HG03108 (cell line): ENCODE measurements at regions not wholly inside any gene's neighbourhood (a gene's known extent, or its start where the extent isn't known, plus 50 kb on each side); places are given as distances from the start of the nearest gene placed in this dataset.

Experiments
- ATAC-seq: cut with Tn5 transposase; IDR thresholded peaks from one replicate; pipeline ENCODE4 v1.9.1; 2021; ENCODE audit warnings: moderate library complexity; ENCODE audit not compliant: unreplicated experiment

GRCh38 chr2:84290537-84290936 is 168.5 kb downstream of the SUCLG1 start:
- no peak for ATAC-seq

- no peak for ATAC-seq
These were observed 170.8 kb downstream of the SUCLG1 start for GRCh38 chr2:84288293-84288692.

GRCh38 chr2:84286878-84287277 is 172.2 kb downstream of the SUCLG1 start:
- no peak for ATAC-seq

- no peak for ATAC-seq
These were observed 173.9 kb downstream of the SUCLG1 start for GRCh38 chr2:84285056-84285747.

- no peak for ATAC-seq
These were observed 175.6 kb downstream of the SUCLG1 start for GRCh38 chr2:84283506-84283905.

GRCh38 chr2:84281510-84281909 is 177.6 kb downstream of the SUCLG1 start:
- no peak for ATAC-seq

GRCh38 chr2:84280873-84281272 is 178.2 kb downstream of the SUCLG1 start:
- ATAC-seq: no peak

- no peak for ATAC-seq
These were observed 180.7 kb downstream of the SUCLG1 start for GRCh38 chr2:84278386-84278785.

GRCh38 chr2:84276590-84277255 is 182.4 kb downstream of the SUCLG1 start:
- ATAC-seq: no peak

GRCh38 chr2:84273406-84273805 is 185.7 kb downstream of the SUCLG1 start:
- no peak for ATAC-seq

GRCh38 chr2:84271977-84272376 is 187.1 kb downstream of the SUCLG1 start:
- no peak for ATAC-seq

- ATAC-seq: no peak
These were observed 201.2 kb downstream of the SUCLG1 start for GRCh38 chr2:84257831-84258230.

- ATAC-seq: no peak
These were observed 207.3 kb downstream of the SUCLG1 start for GRCh38 chr2:84251651-84252302.

GRCh38 chr2:84249140-84249539 is 209.9 kb downstream of the SUCLG1 start:
- ATAC-seq: no peak

- no peak for ATAC-seq
These were observed 211.5 kb downstream of the SUCLG1 start for GRCh38 chr2:84247532-84247931.

- no peak for ATAC-seq
These were observed 215.0 kb downstream of the SUCLG1 start for GRCh38 chr2:84243788-84244733.

- ATAC-seq: no peak
These were observed 220.2 kb downstream of the SUCLG1 start for GRCh38 chr2:84238907-84239306.

- ATAC-seq: no peak
These were observed 222.8 kb downstream of the SUCLG1 start for GRCh38 chr2:84236288-84236687.

GRCh38 chr2:84234103-84234502 is 225.0 kb downstream of the SUCLG1 start:
- ATAC-seq: no peak

- ATAC-seq: no peak
These were observed 227.6 kb downstream of the SUCLG1 start for GRCh38 chr2:84231478-84231877.

GRCh38 chr2:84224121-84224520 is 235.0 kb downstream of the SUCLG1 start:
- ATAC-seq: no peak
